Ovary (tissue), 3 donors: ENCODE measurements at regions not wholly inside any gene's neighbourhood (a gene's known extent, or its start where the extent isn't known, plus 50 kb on each side); places are given as distances from the start of the nearest gene placed in this dataset.

Source experiments
- CTCF ChIP-seq, 3 donors: fragments of 450-650 bp in 2 of 3; fragments of 200-600 bp in 1 of 3; IDR thresholded peaks; one replicate each; pipeline versions ENCODE4 v1.5.1 to v1.8.0; 2016 to 2022; ENCODE audit warnings: antibody characterized with exemption in 3 of 3, mild to moderate bottlenecking in 1 of 3
- EP300 ChIP-seq: sonication (generic); formaldehyde crosslinking; IDR thresholded peaks from one replicate; pipeline ENCODE4 v1.6.1; 2017; ENCODE audit warnings: antibody characterized with exemption
- POLR2A ChIP-seq: fragments of 450-650 bp; IDR thresholded peaks from one replicate; pipeline ENCODE4 v1.6.1; 2017; ENCODE audit warnings: antibody characterized with exemption, mild to moderate bottlenecking, moderate library complexity
- donor health status: DM: no; HTN: no; CAD: no.

- TF ChIP-seq CTCF (IDR thresholded peaks at IDR 0.05): no peak
- no peak for TF ChIP-seq POLR2A
- TF ChIP-seq EP300: no peak
Observed at GRCh38 chr3:41001556-41001955, 197.7 kb upstream of the CTNNB1 start.
